ENCODE measurements at regions not wholly inside any gene's neighbourhood (a gene's known extent, or its start where the extent isn't known, plus 50 kb on each side); places are given as distances from the start of the nearest gene placed in this dataset.

DNA sequence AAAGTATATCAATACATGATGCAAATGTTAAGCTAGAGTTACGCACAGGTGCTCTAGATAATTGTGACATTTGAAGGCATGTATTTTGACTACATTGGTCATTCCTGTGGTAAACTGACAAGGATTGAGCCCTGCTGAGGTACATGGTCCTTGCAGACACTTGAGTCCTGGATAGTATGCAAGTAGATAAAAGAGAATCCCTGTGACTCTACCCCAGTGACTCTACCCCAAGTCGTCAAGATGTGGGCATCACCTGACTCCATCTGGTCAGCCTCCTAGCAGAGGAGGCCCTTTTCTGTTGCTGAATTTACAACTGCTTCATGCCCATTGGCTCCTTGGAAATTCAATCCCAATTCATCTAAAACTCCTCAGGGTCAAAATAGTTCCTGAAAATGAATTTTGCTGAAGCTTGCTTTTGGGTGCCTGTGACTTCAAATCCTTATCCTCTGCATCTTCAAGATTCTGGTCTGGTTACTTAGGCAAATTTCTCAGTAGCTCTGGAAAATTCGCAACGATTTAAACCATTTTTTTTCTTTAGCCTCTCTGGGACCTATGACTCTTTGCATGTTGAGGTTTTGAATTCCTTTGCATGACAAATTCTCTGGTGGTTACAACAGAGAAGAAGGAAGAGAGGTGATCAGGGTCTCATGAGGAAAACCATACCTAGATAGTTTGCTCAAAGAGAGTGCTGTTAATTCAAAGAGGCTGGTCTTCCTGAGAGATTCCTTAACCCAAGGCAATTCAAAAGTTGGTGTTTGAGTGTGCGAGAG is 422.1 kb downstream of the FGF9 start:
- FAIRE-seq (no peak), DNase-seq (ENCODE audit: low read depth in 1 of 2, low spot score in 2 of 2) (no peak)
- H3K18ac ChIP-seq (ENCODE audit: extremely low read depth, low read length): no peak overlapping the region
- no peak overlapping the region for H2AFZ ChIP-seq (ENCODE audit: low read length)
- ChIA-PET CTCF (ENCODE audit: partially characterized antibody) (interaction anchor here (1.0 kb wide), 1 partner anchor 643 kb away, joined by 3 read pairs; no protein-coding TSS in a partner anchor), POLR2A (ENCODE audit: partially characterized antibody) (no interaction called here)
- no peaks in the 10 kb centered on the region for H4K20me1 ChIP-seq (replicated peaks in 1 of 2; ENCODE audit: control insufficient read depth in 1 of 2, insufficient read depth in 2 of 2, low read length in 2 of 2)
- H3K36me3 ChIP-seq (ENCODE audit: control insufficient read depth in 2 of 4, insufficient read depth in 4 of 4, low read length in 3 of 4): no peaks in the 10 kb centered on the region
- WGBS, 2 experiments (ENCODE audit: extremely low coverage in 1 of 2, insufficient coverage in 1 of 2, insufficient read length in 1 of 2, insufficient replicate concordance in 2 of 2, low coverage in 1 of 2, low lambda C conversion rate in 2 of 2, missing lambda C conversion rate in 1 of 2): 91% methylated on average over 5 of the region's 5 CpGs; no CpG with 5 or more reads in 1 of the 2 experiments
- H2BK12ac ChIP-seq (ENCODE audit: low read depth, low read length): no peak overlapping the region
- no peak overlapping the region for H3K56ac ChIP-seq (replicated peaks; ENCODE audit: insufficient read length, low read depth, low read length)
- no peak overlapping the region for H3K9ac ChIP-seq (replicated peaks in 1 of 4; ENCODE audit: extremely low read depth in 1 of 4, low read depth in 3 of 4, low read length in 3 of 4)
- H2BK20ac ChIP-seq (ENCODE audit: low read length): no peak overlapping the region
- H4K91ac ChIP-seq (replicated peaks; ENCODE audit: insufficient read length, low read length): no peak overlapping the region
- H2BK15ac ChIP-seq (ENCODE audit: low read length): no peak overlapping the region
- H3K27ac ChIP-seq (ENCODE audit: low read depth, low read length): no peak overlapping the region
- TF ChIP-seq KDM4A (IDR thresholded peaks at IDR 0.05; ENCODE audit: low read depth, low read length, severe bottlenecking): no peak
- no peak overlapping the region for H4K5ac ChIP-seq (ENCODE audit: insufficient read length, low read depth, low read length)
- no peaks in the 10 kb centered on the region for H3K79me1 ChIP-seq (ENCODE audit: low read depth, low read length)
- H3K4me1 ChIP-seq (replicated peaks in 1 of 4; ENCODE audit: control insufficient read depth in 3 of 4, insufficient read depth in 4 of 4, low read length in 3 of 4): no peaks in the 10 kb centered on the region
- no peak overlapping the region for H2AK5ac ChIP-seq (ENCODE audit: low read depth, low read length)
- no peak overlapping the region for H3K23ac ChIP-seq (ENCODE audit: insufficient read length)
- no peaks in the 10 kb centered on the region for H3K9me3 ChIP-seq (ENCODE audit: insufficient read depth in 2 of 2, low read depth in 1 of 2, low read length in 1 of 2)
- H3K23me2 ChIP-seq (ENCODE audit: low read depth, low read length): no peaks in the 10 kb centered on the region
- H4K8ac ChIP-seq (ENCODE audit: extremely low read depth, insufficient read depth, low read length): no peak overlapping the region
- no peak overlapping the region for H3K4me2 ChIP-seq (ENCODE audit: insufficient read depth in 1 of 2, low read depth in 2 of 2, low read length in 2 of 2)
- no peaks in the 10 kb centered on the region for H3K79me2 ChIP-seq (ENCODE audit: control insufficient read depth in 1 of 2, insufficient read depth in 2 of 2, low read length in 2 of 2)
- H3K4ac ChIP-seq (replicated peaks; ENCODE audit: insufficient read length, low read depth, low read length): no peak overlapping the region
- H3K27me3 ChIP-seq (replicated peaks in 1 of 4; ENCODE audit: control insufficient read depth in 3 of 4, extremely low read depth in 1 of 4, insufficient read depth in 3 of 4, low read length in 3 of 4): peaks cover 0 to 1% (median 0%) of the 10 kb centered on the region in 4 experiments; a peak in 1 of 7 replicates
- H2BK120ac ChIP-seq (replicated peaks; ENCODE audit: low read depth, low read length): no peak overlapping the region
- no peak overlapping the region for H3K14ac ChIP-seq (ENCODE audit: insufficient read length)
- H3K4me3 ChIP-seq (ENCODE audit: extremely low read depth in 1 of 4, insufficient read depth in 2 of 4, low read depth in 3 of 4, low read length in 4 of 4): no peak overlapping the region
- H2BK5ac ChIP-seq (ENCODE audit: low read depth, low read length): no peak overlapping the region
